Sigmoid colon (tissue), 4 donors: ENCODE measurements at regions not wholly inside any gene's neighbourhood (a gene's known extent, or its start where the extent isn't known, plus 50 kb on each side); places are given as distances from the start of the nearest gene placed in this dataset.

Source experiments
- EP300 ChIP-seq, 4 donors: sonication (generic); formaldehyde crosslinking; IDR thresholded peaks; one replicate each; pipeline ENCODE4 v1.6.1; 2017; ENCODE audit warnings: antibody characterized with exemption in 4 of 4
- POLR2A ChIP-seq, 2 donors: fragments of 450-650 bp; IDR thresholded peaks; one replicate each; pipeline ENCODE4 v1.6.1; 2016; ENCODE audit warnings: antibody characterized with exemption in 2 of 2, mild to moderate bottlenecking in 2 of 2, moderate library complexity in 2 of 2
- POLR2AphosphoS5 ChIP-seq, 4 donors: sonication (generic); formaldehyde crosslinking; IDR thresholded peaks; one replicate each; pipeline ENCODE4 v1.6.1; 2017; ENCODE audit warnings: antibody characterized with exemption in 4 of 4
- TF ChIP-seq, protein P1 (sequence below), 4 experiments: fragments of 450-650 bp in 3 of 4; fragments of 200-600 bp in 1 of 4; IDR thresholded peaks; one replicate each; pipeline ENCODE4 v1.5.1; 2016 to 2019; ENCODE audit warnings: antibody characterized with exemption in 4 of 4, mild to moderate bottlenecking in 3 of 4, moderate library complexity in 2 of 4

- TF ChIP-seq, protein P1, sequence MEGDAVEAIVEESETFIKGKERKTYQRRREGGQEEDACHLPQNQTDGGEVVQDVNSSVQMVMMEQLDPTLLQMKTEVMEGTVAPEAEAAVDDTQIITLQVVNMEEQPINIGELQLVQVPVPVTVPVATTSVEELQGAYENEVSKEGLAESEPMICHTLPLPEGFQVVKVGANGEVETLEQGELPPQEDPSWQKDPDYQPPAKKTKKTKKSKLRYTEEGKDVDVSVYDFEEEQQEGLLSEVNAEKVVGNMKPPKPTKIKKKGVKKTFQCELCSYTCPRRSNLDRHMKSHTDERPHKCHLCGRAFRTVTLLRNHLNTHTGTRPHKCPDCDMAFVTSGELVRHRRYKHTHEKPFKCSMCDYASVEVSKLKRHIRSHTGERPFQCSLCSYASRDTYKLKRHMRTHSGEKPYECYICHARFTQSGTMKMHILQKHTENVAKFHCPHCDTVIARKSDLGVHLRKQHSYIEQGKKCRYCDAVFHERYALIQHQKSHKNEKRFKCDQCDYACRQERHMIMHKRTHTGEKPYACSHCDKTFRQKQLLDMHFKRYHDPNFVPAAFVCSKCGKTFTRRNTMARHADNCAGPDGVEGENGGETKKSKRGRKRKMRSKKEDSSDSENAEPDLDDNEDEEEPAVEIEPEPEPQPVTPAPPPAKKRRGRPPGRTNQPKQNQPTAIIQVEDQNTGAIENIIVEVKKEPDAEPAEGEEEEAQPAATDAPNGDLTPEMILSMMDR (IDR thresholded peaks at IDR 0.05) = no peak
- TF ChIP-seq POLR2A (IDR thresholded peaks at IDR 0.05) (no peak), EP300 (IDR thresholded peaks at IDR 0.05) (no peak), POLR2AphosphoS5 (IDR thresholded peaks at IDR 0.05) (no peak)
These were observed 139.9 kb downstream of the MRPL57 start for GRCh38 chr13:21316376-21316775.
